ENCODE measurements at regions not wholly inside any gene's neighbourhood (a gene's known extent, or its start where the extent isn't known, plus 50 kb on each side); places are given as distances from the start of the nearest gene placed in this dataset.

DNA sequence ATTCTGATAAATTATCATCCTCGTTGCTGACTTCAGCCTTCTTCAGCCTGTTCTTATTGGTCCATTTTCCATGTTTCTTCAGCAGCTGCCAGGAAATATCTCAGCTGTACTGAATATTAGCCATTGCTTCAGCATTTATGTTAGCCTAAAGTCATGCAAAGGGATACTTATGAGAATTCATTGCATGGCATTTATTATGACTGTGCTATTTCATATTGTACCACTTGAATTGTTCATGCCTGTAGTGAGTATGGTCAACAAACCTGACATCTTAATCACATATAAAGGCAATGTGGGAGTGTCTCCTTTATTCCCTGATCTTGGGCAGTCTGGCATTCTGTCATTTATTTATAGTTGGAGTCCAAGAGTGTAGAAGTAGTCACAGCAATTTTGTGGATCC is 193.4 kb upstream of the SLC35B3 start:
- TF ChIP-seq ZNF761 (CRISPR knock-in tag; conservative IDR thresholded peaks at IDR 0.05): no peak
- TF ChIP-seq ZSCAN20 (CRISPR knock-in tag; IDR thresholded peaks at IDR 0.05; ENCODE audit: borderline replicate concordance): no peak
- no peak for TF ChIP-seq EZH2 (conservative IDR thresholded peaks at IDR 0.05; ENCODE audit: low read depth, low read length)

All from HepG2 (cell line).